Trophoblast cell (in vitro differentiated cells and primary cell): ENCODE measurements at regions not wholly inside any gene's neighbourhood (a gene's known extent, or its start where the extent isn't known, plus 50 kb on each side); places are given as distances from the start of the nearest gene placed in this dataset.
"Not testable (repeated sequence)": the region's sequence is repeated elsewhere in the genome, so short reads cannot be mapped to it uniquely, and the experiment has no call there.

Experiments used
- DNase-seq, 2 donors: peaks; one replicate each; pipeline ENCODE4 v3.0.0-alpha.2; 2016
- H2AFZ ChIP-seq: 2 replicates; pipeline ENCODE4 v1.6.1; 2013; ENCODE audit warnings: low read length, moderate library complexity, mild to moderate bottlenecking; ENCODE audit not compliant: insufficient read depth, poor library complexity
- H2AK5ac ChIP-seq: 2 replicates; pipeline ENCODE4 v1.6.1; 2013; ENCODE audit warnings: mild to moderate bottlenecking, low read length
- H2BK120ac ChIP-seq: 2 replicates; pipeline ENCODE4 v1.6.1; 2013; ENCODE audit warnings: low read length, mild to moderate bottlenecking, moderate library complexity; ENCODE audit not compliant: insufficient read depth, poor library complexity
- H2BK12ac ChIP-seq: 2 replicates; pipeline ENCODE4 v1.6.1; 2013; ENCODE audit warnings: mild to moderate bottlenecking, low read length, moderate library complexity
- H2BK5ac ChIP-seq: 2 replicates; pipeline ENCODE4 v1.6.1; 2013; ENCODE audit warnings: low read length, low read depth, moderate library complexity, mild to moderate bottlenecking; ENCODE audit not compliant: poor library complexity
- H3K14ac ChIP-seq: 2 replicates; pipeline ENCODE4 v1.6.1; 2013; ENCODE audit warnings: mild to moderate bottlenecking, low read length
- H3K18ac ChIP-seq: 2 replicates; pipeline ENCODE4 v1.6.1; 2013; ENCODE audit warnings: mild to moderate bottlenecking, low read length
- H3K23ac ChIP-seq: 2 replicates; pipeline ENCODE4 v1.6.1; 2013; ENCODE audit warnings: low read length
- H3K27ac ChIP-seq: 2 replicates; pipeline ENCODE4 v1.5.1; 2013; ENCODE audit warnings: low read depth, mild to moderate bottlenecking, inconsistent platforms, low read length, moderate library complexity
- H3K27me3 ChIP-seq: 2 replicates; pipeline ENCODE4 v1.6.1; 2013; ENCODE audit warnings: inconsistent platforms, mild to moderate bottlenecking, low read length, moderate library complexity; ENCODE audit not compliant: insufficient read depth
- H3K36me3 ChIP-seq, 2 experiments: 1 replicate in 1 of 2; 2 replicates in 1 of 2; pipeline ENCODE4 v1.6.1; 2013; ENCODE audit warnings: low read length in 2 of 2, mild to moderate bottlenecking in 2 of 2, moderate library complexity in 1 of 2; ENCODE audit not compliant: insufficient read depth in 2 of 2, control insufficient read depth in 1 of 2
- H3K4ac ChIP-seq: 2 replicates; pipeline ENCODE4 v1.6.1; 2013; ENCODE audit warnings: low read depth, mild to moderate bottlenecking, low read length, moderate library complexity
- H3K4me1 ChIP-seq, 2 experiments: 1 replicate in 1 of 2; 2 replicates in 1 of 2; pipeline ENCODE4 v1.6.1; 2013; ENCODE audit warnings: low read length in 2 of 2, mild to moderate bottlenecking in 2 of 2, moderate library complexity in 1 of 2; ENCODE audit not compliant: insufficient read depth in 2 of 2, control insufficient read depth in 1 of 2
- H3K4me2 ChIP-seq: 2 replicates; pipeline ENCODE4 v1.6.1; 2013; ENCODE audit warnings: inconsistent platforms, mild to moderate bottlenecking, low read length, moderate library complexity
- H3K4me3 ChIP-seq: 2 replicates; pipeline ENCODE4 v1.5.1; 2013; ENCODE audit warnings: mild to moderate bottlenecking, low read depth, low read length, inconsistent platforms
- H3K79me1 ChIP-seq: one replicate; pipeline ENCODE4 v1.6.1; 2013; ENCODE audit warnings: low read length
- H3K79me2 ChIP-seq: 2 replicates; pipeline ENCODE4 v1.6.1; 2013; ENCODE audit warnings: low read length, mild to moderate bottlenecking; ENCODE audit not compliant: control insufficient read depth, insufficient read depth, poor library complexity
- H3K9ac ChIP-seq: 2 replicates; pipeline ENCODE4 v1.6.1; 2013; ENCODE audit warnings: mild to moderate bottlenecking, low read length
- H3K9me3 ChIP-seq: 2 replicates; pipeline ENCODE4 v1.6.1; 2013; ENCODE audit warnings: low read depth, mild to moderate bottlenecking, control low read depth, inconsistent platforms, low read length; ENCODE audit not compliant: insufficient read depth
- H4K12ac ChIP-seq: 2 replicates; pipeline ENCODE4 v1.6.1; 2013; ENCODE audit warnings: low read depth, mild to moderate bottlenecking, low read length, moderate library complexity
- H4K8ac ChIP-seq: 2 replicates; pipeline ENCODE4 v1.6.1; 2013; ENCODE audit warnings: low read depth, mild to moderate bottlenecking, low read length, moderate library complexity
- H4K91ac ChIP-seq: one replicate; pipeline ENCODE4 v1.6.1; 2013; ENCODE audit warnings: low read depth, mild to moderate bottlenecking, low read length, moderate library complexity
- WGBS: extraction: QIAGEN DNeasy Blood & Tissue Kit; methylation state at CpG from one replicate; pipeline ENCODE4 v1.1.7; 2013; ENCODE audit warnings: missing lambda C conversion rate; ENCODE audit not compliant: insufficient read length, insufficient coverage; ENCODE audit errors: extremely low coverage; 5-methylcytosine and 5-hydroxymethylcytosine counted together

DNA sequence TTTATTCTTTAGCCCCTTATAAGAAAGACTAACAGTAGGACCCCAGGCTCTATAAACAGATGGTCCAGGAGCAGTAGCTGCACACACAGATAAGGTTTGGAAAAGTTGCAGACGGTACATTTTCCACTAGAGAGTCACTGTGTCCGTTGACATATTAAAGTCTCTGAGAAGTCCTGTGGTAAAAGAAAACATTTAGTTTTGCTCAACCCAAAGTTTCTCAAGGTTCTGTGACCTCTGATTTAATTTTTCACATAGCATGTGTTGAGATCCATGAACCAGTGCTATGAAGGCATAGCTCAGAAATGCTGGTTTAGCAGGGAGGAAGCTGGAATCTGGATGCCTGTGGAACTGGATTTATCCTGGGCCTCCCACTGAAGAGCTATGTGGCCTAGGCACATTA, 62.7 kb upstream of the RASEF start:
- H2AFZ ChIP-seq, result no peak overlapping the region
- no peaks in the 10 kb centered on the region for H3K79me2 ChIP-seq
- H2AK5ac ChIP-seq, result no peak overlapping the region
- no peak overlapping the region for H3K18ac ChIP-seq
- no peak overlapping the region for H3K4me2 ChIP-seq
- no peak overlapping the region for H3K4me3 ChIP-seq
- peaks cover 2% of the 10 kb centered on the region for H3K9me3 ChIP-seq
- H3K27ac ChIP-seq, result no peak overlapping the region
- H3K36me3 ChIP-seq, result no peaks in the 10 kb centered on the region
- no peak overlapping the region for H2BK5ac ChIP-seq
- no peak overlapping the region for H2BK120ac ChIP-seq
- no peaks in the 10 kb centered on the region for H3K27me3 ChIP-seq
- H3K9ac ChIP-seq, result no peak overlapping the region
- no CpG with 5 or more reads among the region's 2 CpGs for WGBS
- no peak overlapping the region for H4K12ac ChIP-seq
- H3K4ac ChIP-seq, result no peak overlapping the region
- H4K8ac ChIP-seq, result no peak overlapping the region
- H3K23ac ChIP-seq, result no peak overlapping the region
- no peaks in the 10 kb centered on the region for H3K79me1 ChIP-seq
- no peak overlapping the region for H3K14ac ChIP-seq
- DNase-seq, result peak; percentile 90 to 96
- no peaks in the 10 kb centered on the region for H3K4me1 ChIP-seq
- no peak overlapping the region for H4K91ac ChIP-seq
- H2BK12ac ChIP-seq, result no peak overlapping the region

DNA sequence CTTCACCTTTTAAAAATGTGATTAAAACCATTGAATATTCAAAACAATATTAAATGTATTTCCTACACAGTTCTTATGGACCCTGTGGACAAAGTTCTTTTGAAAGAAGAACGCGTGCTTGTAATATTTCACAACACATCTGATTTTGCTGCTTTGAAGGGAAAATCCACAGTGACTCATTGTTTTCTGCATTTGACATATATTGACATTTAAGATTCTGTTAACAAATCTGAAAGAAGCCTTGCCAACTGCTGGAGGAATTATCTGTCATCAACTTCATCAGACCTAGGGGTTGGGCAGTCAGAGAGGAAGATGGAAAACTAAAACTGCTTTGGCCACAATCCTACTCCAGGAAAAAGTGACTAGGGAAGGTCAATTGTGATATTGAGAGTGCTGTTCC, 56.9 kb upstream of the RASEF start:
- H3K18ac ChIP-seq, result no peak overlapping the region
- no peaks in the 10 kb centered on the region for H3K27me3 ChIP-seq
- no peak overlapping the region for H3K14ac ChIP-seq
- no peak overlapping the region for H2BK5ac ChIP-seq
- no peaks in the 10 kb centered on the region for H3K79me1 ChIP-seq
- no peak overlapping the region for H4K12ac ChIP-seq
- H2AFZ ChIP-seq, result no peak overlapping the region
- no peak overlapping the region for H3K4me2 ChIP-seq
- no peaks in the 10 kb centered on the region for H3K79me2 ChIP-seq
- no peak overlapping the region for H3K27ac ChIP-seq
- H2BK120ac ChIP-seq, result no peak overlapping the region
- WGBS, result no CpG with 5 or more reads among the region's 2 CpGs
- no peak overlapping the region for H3K4ac ChIP-seq
- no peaks in the 10 kb centered on the region for H3K4me1 ChIP-seq
- no peak overlapping the region for H2AK5ac ChIP-seq
- H4K91ac ChIP-seq, result no peak overlapping the region
- H3K4me3 ChIP-seq, result no peak overlapping the region
- H2BK12ac ChIP-seq, result no peak overlapping the region
- no peak overlapping the region for H4K8ac ChIP-seq
- no peaks in the 10 kb centered on the region for H3K36me3 ChIP-seq
- DNase-seq, result peak in 1 of 2 donors; percentile 52
- no peak overlapping the region for H3K9ac ChIP-seq
- H3K9me3 ChIP-seq, result no peaks in the 10 kb centered on the region
- no peak overlapping the region for H3K23ac ChIP-seq

DNA sequence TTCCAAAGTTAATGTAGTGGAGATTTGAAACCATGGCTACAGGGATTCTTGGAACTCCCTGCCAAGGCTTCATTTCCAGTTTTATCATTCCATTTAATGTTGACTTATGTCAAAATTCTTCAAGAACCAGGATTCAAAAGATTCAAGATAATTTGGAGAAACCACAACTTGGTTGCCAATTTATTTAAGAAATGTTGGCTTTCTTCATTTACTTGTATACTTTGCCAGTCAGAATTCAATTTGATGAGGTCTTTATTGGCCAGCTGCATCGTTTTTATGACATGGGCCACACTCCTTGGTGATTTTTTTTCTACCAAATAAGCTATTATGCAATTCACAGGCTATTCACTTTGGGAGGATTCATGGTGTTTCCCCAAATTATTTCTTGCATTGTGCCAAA, 53.1 kb upstream of the RASEF start:
- no peak overlapping the region for H3K18ac ChIP-seq
- no peak overlapping the region for H3K23ac ChIP-seq
- no peak overlapping the region for H3K9ac ChIP-seq
- H3K4me1 ChIP-seq, result no peaks in the 10 kb centered on the region
- no peak overlapping the region for H3K4me2 ChIP-seq
- no peaks in the 10 kb centered on the region for H3K9me3 ChIP-seq
- H3K27me3 ChIP-seq, result no peaks in the 10 kb centered on the region
- H2AK5ac ChIP-seq, result no peak overlapping the region
- H3K4me3 ChIP-seq, result no peak overlapping the region
- H2BK12ac ChIP-seq, result no peak overlapping the region
- no peaks in the 10 kb centered on the region for H3K79me2 ChIP-seq
- no peak overlapping the region for H2AFZ ChIP-seq
- DNase-seq, result no peak
- no peak overlapping the region for H2BK120ac ChIP-seq
- H4K12ac ChIP-seq, result no peak overlapping the region
- no CpG with 5 or more reads among the region's 1 CpG for WGBS
- no peak overlapping the region for H4K8ac ChIP-seq
- H4K91ac ChIP-seq, result no peak overlapping the region
- H3K4ac ChIP-seq, result no peak overlapping the region
- H3K36me3 ChIP-seq, result no peaks in the 10 kb centered on the region
- no peak overlapping the region for H3K27ac ChIP-seq
- H3K79me1 ChIP-seq, result no peaks in the 10 kb centered on the region
- H2BK5ac ChIP-seq, result no peak overlapping the region
- H3K14ac ChIP-seq, result no peak overlapping the region

DNA sequence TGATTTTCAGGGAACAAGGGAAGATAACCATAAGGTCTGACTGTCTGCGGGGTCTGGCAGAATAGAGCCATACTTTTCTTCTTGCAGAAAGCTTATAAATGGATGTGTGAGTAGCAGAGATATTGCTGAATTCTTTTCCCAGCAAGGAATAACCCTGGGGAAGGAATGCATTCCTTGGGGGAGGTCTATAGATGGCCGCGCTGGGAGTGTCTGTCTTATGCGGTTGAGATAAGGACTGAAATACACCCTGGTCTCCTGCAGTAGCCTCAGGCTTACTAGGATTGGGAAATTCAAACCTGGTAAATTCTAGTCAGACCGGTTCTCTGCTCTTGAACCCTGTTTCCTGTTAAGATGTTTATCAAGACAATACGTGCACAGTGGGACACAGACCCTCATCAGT, 50.5 kb upstream of the RASEF start:
- H2BK12ac ChIP-seq, H2BK5ac ChIP-seq, H2AK5ac ChIP-seq, H3K27ac ChIP-seq, H4K91ac ChIP-seq, H4K8ac ChIP-seq, H3K4me1 ChIP-seq, H3K4me2 ChIP-seq, H3K9me3 ChIP-seq, H4K12ac ChIP-seq, H3K23ac ChIP-seq, H3K4me3 ChIP-seq, H2AFZ ChIP-seq, H3K14ac ChIP-seq, H3K18ac ChIP-seq, H2BK120ac ChIP-seq, H3K4ac ChIP-seq, H3K79me2 ChIP-seq, H3K36me3 ChIP-seq, H3K9ac ChIP-seq, H3K79me1 ChIP-seq, H3K27me3 ChIP-seq: not testable (repeated sequence)
- peak; percentile 81 to 87 for DNase-seq
- WGBS, result no CpG with 5 or more reads among the region's 6 CpGs
